Renal pelvis (tissue), 1 donor: ENCODE measurements at regions not wholly inside any gene's neighbourhood (a gene's known extent, or its start where the extent isn't known, plus 50 kb on each side); places are given as distances from the start of the nearest gene placed in this dataset.

Experiments used
- DNase-seq: peaks from one replicate; pipeline ENCODE4 v3.0.0-alpha.2; 2013

DNA sequence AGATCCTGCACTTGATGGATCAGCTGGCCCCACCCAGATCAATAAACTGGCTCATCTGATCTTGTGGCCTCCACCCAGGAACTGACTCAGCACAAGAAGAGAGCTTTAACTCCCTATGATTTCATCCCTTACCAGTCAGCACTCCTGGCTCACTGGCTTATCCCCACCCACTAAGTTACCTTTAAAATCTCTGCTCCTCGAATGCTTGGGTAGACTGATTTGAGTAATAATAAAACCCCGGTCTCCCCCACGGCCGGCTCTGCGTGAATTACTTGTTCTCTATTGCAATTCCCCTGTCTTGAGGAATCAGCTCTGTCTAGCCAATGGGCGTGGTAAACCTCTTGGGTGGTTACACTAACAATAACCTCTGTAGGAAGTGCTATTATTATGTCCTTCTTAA lies 83.7 kb downstream of the MBL2 start:
- no peak for DNase-seq

DNA sequence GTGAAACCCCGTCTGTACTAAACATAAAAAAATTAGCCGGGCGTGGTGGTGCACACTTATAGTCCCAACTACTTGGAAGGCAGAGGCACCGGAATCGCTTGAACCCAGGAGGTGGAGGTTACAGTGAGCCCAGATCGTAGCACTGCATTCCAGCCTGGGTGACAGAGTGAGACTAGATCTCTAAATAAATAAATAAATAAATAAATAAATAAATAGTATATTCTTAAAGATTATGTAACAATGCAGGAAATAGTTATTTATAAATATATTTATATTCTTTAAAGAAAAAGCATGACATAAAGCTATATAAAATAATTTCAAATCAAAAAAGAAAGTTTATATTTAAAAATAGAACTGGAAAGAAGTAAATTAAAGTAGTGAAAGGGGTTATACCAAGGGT lies 76.4 kb downstream of the MBL2 start:
- DNase-seq: no peak

DNA sequence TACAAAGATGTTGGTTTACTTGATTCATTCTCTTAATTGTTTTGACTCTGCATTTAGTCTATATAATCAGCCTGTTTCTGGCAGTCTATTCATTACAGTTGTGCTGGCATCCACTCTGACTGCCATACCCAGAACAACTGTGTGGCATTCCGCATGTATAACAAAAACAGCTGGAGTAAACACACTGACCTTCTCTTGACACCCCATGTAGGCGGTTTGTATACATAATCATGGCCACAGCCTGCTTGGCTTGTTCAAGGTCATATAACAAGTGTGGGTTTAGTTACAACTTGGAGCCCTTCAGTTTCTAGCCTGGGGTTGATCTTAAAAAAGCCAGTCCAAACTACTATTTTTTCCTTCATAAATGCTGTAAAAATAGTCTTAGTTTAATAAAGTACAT lies 70.9 kb downstream of the MBL2 start:
- no peak for DNase-seq

DNA sequence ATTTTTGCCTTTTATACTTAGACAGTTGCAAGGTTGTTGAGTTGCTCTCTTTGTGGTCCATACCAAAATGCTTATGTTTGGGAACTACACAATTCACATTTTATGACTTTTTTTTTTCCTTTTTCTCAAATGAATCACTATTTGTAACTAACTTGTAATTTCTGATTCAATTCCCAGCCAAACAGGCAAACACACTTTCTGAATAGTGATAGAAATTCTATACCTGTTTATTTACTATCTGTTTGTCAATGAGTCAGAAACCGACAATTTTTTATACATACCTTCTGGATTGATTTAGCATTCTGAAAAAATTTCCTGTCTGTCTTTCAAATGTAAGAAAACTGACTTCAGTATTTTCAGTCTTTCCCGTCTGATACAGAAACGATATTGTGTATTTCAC lies 69.1 kb downstream of the MBL2 start:
- DNase-seq: no peak

DNA sequence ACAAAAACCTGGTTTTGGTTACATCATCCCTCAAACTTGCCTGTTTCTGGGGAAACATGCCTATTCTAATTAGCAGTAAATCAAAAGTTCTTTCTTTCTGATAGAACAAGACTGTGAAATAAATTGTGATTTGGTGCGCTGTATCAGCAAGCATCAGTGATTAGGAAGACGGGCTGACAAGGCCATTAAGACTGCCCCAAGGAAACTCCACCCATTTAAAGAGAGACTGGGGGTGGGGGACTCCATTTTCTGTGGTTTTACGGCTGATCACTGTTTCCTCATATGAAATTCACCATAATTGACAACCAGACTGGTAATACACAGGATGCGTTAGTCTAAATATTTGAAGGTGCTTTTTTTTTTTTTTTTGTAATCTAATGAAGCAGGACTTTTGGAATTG lies 68.7 kb downstream of the MBL2 start:
- no peak for DNase-seq

DNA sequence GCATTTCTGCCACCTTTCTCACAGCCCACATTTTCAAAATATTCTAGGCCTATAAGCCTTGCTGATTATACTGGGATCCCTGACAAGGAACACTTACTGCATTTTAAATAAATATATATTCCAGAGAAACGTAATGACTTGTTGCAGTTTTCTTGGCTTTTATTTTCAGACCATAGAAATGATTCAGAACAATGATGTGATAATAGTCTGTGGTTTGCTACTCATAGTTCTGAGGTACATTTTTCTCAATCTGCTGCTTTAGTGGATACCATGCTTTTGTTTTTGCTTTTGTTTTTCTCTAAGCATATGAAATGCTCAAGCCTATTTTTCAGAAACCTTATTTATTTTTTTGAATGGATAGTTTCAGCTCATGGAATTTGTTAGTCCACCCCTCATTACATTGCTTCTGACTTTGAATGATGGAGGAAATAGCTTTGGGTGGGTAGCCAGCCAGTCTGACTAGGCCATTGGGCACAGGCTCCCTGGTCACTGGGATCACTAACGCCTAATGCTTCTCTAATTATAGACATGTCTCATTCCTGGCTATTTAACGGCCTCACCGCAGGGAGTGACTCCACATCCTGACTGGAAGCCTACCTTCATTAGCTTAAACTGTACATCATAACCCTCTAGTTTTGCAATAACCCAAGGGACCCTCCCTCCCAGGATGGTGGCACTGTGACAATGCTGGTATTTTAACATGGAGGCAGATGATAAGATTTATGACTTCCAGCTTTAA lies 66.1 kb downstream of the MBL2 start:
- DNase-seq: no peak
